ENCODE measurements at regions not wholly inside any gene's neighbourhood (a gene's known extent, or its start where the extent isn't known, plus 50 kb on each side); places are given as distances from the start of the nearest gene placed in this dataset.

- TF ChIP-seq EZH2 (IDR thresholded peaks at IDR 0.05): no peak
- TF ChIP-seq POLR2AphosphoS5 (IDR thresholded peaks at IDR 0.05; ENCODE audit: borderline replicate concordance, low read depth, low read length): no peak
These were observed 206.0 kb downstream of the DMRT2 start for GRCh38 chr9:1256178-1256577.
